Keratinocyte (primary cell): ENCODE measurements at regions not wholly inside any gene's neighbourhood (a gene's known extent, or its start where the extent isn't known, plus 50 kb on each side); places are given as distances from the start of the nearest gene placed in this dataset.

Experiments used
- CTCF ChIP-seq, 3 experiments: IDR thresholded peaks in 1 of 3; conservative IDR thresholded peaks in 1 of 3; optimal IDR thresholded peaks in 1 of 3; 2 replicates in 2 of 3; 3 replicates in 1 of 3; pipeline versions ENCODE3 to v1.5.1; 2011; ENCODE audit warnings: low read length in 3 of 3, mild to moderate bottlenecking in 3 of 3, moderate library complexity in 2 of 3, control low read depth in 1 of 3, inconsistent platforms in 1 of 3; ENCODE audit not compliant: insufficient read depth in 2 of 3; ENCODE audit errors: extremely low read depth in 1 of 3
- EZH2 ChIP-seq: IDR thresholded peaks from one replicate; pipeline ENCODE4 v1.6.1; 2012; ENCODE audit warnings: inconsistent platforms, mild to moderate bottlenecking, low read length, moderate library complexity

GRCh38 chr7:89966067-89966664 lies 188.1 kb upstream of the STEAP1 start:
- TF ChIP-seq CTCF (optimal IDR thresholded peaks at IDR 0.05 in 1 of 3, IDR thresholded peaks at IDR 0.05 in 1 of 3, conservative IDR thresholded peaks at IDR 0.05 in 1 of 3; ENCODE audit: extremely low read depth in 1 of 3, insufficient read depth in 2 of 3, low read length in 3 of 3) (no peak), EZH2 (no peak)
